ENCODE measurements at regions not wholly inside any gene's neighbourhood (a gene's known extent, or its start where the extent isn't known, plus 50 kb on each side); places are given as distances from the start of the nearest gene placed in this dataset.

DNA sequence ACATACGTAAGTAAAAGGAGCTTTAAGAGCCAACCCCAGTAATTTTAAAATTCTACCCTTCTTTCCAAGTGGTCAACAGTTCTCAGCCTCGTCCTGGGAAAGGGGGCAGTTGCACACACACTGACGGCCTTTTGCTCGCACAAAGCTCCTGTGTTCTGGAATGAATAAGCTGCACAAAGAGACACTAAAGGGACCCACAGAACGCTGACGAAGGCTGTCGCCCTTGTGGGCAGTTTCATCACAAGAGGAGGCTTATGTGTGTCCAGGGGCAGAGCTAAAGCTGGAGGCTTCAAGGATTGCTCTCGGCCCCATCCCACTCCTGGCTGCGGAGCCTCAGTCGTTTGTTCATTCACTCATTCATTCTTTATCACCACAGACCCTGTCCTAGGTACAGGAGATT lies 67.0 kb upstream of the NEK6 start (continued):
- TF ChIP-seq, protein P1, sequence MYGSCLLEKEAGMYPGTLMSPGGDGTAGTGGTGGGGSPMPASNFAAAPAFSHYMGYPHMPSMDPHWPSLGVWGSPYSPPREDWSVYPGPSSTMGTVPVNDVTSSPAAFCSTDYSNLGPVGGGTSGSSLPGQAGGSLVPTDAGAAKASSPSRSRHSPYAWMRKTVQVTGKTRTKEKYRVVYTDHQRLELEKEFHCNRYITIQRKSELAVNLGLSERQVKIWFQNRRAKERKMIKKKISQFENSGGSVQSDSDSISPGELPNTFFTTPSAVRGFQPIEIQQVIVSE (CRISPR knock-in tag; IDR thresholded peaks at IDR 0.05; ENCODE audit: borderline replicate concordance), result no peak
- TF ChIP-seq, protein P2, sequence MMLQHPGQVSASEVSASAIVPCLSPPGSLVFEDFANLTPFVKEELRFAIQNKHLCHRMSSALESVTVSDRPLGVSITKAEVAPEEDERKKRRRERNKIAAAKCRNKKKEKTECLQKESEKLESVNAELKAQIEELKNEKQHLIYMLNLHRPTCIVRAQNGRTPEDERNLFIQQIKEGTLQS (CRISPR knock-in tag; conservative IDR thresholded peaks at IDR 0.05), result no peak
- TF ChIP-seq PRRX2 (CRISPR knock-in tag; IDR thresholded peaks at IDR 0.05) (no peak), TEAD4 (CRISPR knock-in tag; IDR thresholded peaks at IDR 0.05) (no peak), FOXK1 (CRISPR knock-in tag; IDR thresholded peaks at IDR 0.05) (no peak), RORB (CRISPR knock-in tag; IDR thresholded peaks at IDR 0.05) (no peak), SOX15 (CRISPR knock-in tag; IDR thresholded peaks at IDR 0.05) (no peak), ATF1 (CRISPR knock-in tag; IDR thresholded peaks at IDR 0.05) (no peak)

DNA sequence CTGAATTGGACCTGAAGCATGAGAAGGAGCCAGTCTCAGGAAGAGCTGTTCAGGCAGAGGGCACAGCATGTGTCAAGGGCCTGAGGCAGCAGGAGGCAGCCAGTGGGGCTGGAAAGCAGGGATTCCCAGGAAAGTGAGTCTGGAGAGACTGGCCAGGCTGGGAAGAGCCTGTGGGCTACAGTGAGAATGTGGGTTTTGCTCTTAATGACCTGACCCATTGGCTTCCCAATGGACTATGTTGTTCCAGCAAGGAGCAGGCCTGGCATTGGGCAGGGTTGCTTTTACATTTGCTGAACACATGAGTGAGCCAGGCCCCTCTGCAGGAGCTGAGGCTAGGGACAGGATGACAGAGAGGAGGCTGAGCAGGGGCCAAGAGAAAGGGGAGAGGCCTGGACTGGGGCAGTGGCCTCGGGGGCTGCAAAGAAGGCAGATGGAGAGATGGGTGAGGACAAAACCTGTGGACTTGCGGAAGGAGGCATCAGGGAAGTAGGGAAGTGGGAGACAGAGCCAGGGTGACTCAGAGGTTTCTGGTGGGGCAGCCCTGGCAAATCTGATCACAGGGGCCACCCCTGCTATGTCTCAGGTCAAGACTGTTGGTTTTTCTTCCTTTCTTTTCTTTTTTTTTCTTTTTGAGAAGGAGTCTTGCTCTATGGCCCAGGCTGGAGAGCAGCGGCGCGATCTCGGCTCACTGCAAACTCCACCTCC lies 65.9 kb upstream of the NEK6 start:
- POLR2A ChIA-PET, result no interaction called here
- Mint-ChIP-seq H3K9me3 (peaks cover 19% of the 10 kb centered on the region), H3K4me1 (peaks cover 5% of the 10 kb centered on the region), H3K27ac (no peak overlapping the region), H3K27me3 (ENCODE audit: low read depth) (peaks cover 3% of the 10 kb centered on the region; the same call in 1 of the 2 replicates), H3K36me3 (peaks cover 4% of the 10 kb centered on the region; the same call in 1 of the 2 replicates), H3K4me3 (no peak overlapping the region)
- no peak for TF ChIP-seq FOXJ3 (CRISPR knock-in tag; IDR thresholded peaks at IDR 0.05; ENCODE audit: borderline replicate concordance)
- no peak for TF ChIP-seq NR3C1 (CRISPR knock-in tag; conservative IDR thresholded peaks at IDR 0.05; ENCODE audit: low read depth)
- TF ChIP-seq, protein P3, sequence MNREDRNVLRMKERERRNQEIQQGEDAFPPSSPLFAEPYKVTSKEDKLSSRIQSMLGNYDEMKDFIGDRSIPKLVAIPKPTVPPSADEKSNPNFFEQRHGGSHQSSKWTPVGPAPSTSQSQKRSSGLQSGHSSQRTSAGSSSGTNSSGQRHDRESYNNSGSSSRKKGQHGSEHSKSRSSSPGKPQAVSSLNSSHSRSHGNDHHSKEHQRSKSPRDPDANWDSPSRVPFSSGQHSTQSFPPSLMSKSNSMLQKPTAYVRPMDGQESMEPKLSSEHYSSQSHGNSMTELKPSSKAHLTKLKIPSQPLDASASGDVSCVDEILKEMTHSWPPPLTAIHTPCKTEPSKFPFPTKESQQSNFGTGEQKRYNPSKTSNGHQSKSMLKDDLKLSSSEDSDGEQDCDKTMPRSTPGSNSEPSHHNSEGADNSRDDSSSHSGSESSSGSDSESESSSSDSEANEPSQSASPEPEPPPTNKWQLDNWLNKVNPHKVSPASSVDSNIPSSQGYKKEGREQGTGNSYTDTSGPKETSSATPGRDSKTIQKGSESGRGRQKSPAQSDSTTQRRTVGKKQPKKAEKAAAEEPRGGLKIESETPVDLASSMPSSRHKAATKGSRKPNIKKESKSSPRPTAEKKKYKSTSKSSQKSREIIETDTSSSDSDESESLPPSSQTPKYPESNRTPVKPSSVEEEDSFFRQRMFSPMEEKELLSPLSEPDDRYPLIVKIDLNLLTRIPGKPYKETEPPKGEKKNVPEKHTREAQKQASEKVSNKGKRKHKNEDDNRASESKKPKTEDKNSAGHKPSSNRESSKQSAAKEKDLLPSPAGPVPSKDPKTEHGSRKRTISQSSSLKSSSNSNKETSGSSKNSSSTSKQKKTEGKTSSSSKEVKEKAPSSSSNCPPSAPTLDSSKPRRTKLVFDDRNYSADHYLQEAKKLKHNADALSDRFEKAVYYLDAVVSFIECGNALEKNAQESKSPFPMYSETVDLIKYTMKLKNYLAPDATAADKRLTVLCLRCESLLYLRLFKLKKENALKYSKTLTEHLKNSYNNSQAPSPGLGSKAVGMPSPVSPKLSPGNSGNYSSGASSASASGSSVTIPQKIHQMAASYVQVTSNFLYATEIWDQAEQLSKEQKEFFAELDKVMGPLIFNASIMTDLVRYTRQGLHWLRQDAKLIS (CRISPR knock-in tag; IDR thresholded peaks at IDR 0.05; ENCODE audit: borderline replicate concordance), result no peak
- TF ChIP-seq TP53 (CRISPR knock-in tag; IDR thresholded peaks at IDR 0.05), result no peak
- no peak for TF ChIP-seq ZNF423 (CRISPR knock-in tag; IDR thresholded peaks at IDR 0.05)
- TF ChIP-seq SOX15 (CRISPR knock-in tag; IDR thresholded peaks at IDR 0.05), result no peak
- TF ChIP-seq, protein P4, sequence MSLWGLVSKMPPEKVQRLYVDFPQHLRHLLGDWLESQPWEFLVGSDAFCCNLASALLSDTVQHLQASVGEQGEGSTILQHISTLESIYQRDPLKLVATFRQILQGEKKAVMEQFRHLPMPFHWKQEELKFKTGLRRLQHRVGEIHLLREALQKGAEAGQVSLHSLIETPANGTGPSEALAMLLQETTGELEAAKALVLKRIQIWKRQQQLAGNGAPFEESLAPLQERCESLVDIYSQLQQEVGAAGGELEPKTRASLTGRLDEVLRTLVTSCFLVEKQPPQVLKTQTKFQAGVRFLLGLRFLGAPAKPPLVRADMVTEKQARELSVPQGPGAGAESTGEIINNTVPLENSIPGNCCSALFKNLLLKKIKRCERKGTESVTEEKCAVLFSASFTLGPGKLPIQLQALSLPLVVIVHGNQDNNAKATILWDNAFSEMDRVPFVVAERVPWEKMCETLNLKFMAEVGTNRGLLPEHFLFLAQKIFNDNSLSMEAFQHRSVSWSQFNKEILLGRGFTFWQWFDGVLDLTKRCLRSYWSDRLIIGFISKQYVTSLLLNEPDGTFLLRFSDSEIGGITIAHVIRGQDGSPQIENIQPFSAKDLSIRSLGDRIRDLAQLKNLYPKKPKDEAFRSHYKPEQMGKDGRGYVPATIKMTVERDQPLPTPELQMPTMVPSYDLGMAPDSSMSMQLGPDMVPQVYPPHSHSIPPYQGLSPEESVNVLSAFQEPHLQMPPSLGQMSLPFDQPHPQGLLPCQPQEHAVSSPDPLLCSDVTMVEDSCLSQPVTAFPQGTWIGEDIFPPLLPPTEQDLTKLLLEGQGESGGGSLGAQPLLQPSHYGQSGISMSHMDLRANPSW (CRISPR knock-in tag; conservative IDR thresholded peaks at IDR 0.05; ENCODE audit: low read depth), result no peak
- TF ChIP-seq FOXP1 (CRISPR knock-in tag; IDR thresholded peaks at IDR 0.05; ENCODE audit: borderline replicate concordance), result no peak
- no peak for TF ChIP-seq OVOL2 (CRISPR knock-in tag; IDR thresholded peaks at IDR 0.05; ENCODE audit: borderline replicate concordance)
- no peak for TF ChIP-seq ZNF232 (CRISPR knock-in tag; IDR thresholded peaks at IDR 0.05)
- TF ChIP-seq, protein P5, sequence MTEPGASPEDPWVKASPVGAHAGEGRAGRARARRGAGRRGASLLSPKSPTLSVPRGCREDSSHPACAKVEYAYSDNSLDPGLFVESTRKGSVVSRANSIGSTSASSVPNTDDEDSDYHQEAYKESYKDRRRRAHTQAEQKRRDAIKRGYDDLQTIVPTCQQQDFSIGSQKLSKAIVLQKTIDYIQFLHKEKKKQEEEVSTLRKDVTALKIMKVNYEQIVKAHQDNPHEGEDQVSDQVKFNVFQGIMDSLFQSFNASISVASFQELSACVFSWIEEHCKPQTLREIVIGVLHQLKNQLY (CRISPR knock-in tag; IDR thresholded peaks at IDR 0.05), result no peak
- CTCF ChIA-PET, result interaction anchor here (1.0 kb wide), 1 partner anchor 345 kb away, joined by 3 read pairs; no protein-coding TSS in a partner anchor
- DNase-seq (ENCODE audit: low spot score) (no peak), ATAC-seq (no peak)
